PC-3 (cell line): ENCODE measurements at regions not wholly inside any gene's neighbourhood (a gene's known extent, or its start where the extent isn't known, plus 50 kb on each side); places are given as distances from the start of the nearest gene placed in this dataset.

Experiments used
- CTCF ChIP-seq: fragments of 300-600 bp; sonication (generic); conservative IDR thresholded peaks from 2 replicates; pipeline ENCODE4 v1.5.1; 2017; ENCODE audit warnings: antibody characterized with exemption, low read depth, mild to moderate bottlenecking, low read length
- EZH2 ChIP-seq: fragments of 300-600 bp; sonication (generic); IDR thresholded peaks from one replicate; pipeline ENCODE4 v1.6.1; 2017; ENCODE audit warnings: antibody characterized with exemption, mild to moderate bottlenecking, low read length; ENCODE audit not compliant: unreplicated experiment
- EZH2phosphoT487 ChIP-seq: fragments of 300-600 bp; sonication (generic); IDR thresholded peaks from 2 replicates; pipeline ENCODE4 v1.6.1; 2018; ENCODE audit warnings: mild to moderate bottlenecking, antibody characterized with exemption, low read length, borderline replicate concordance

GRCh38 chr12:111274777-111275176, 94.1 kb downstream of the PHETA1 start:
- TF ChIP-seq CTCF: peak; percentile 84
- TF ChIP-seq EZH2: no peak
- no peak for TF ChIP-seq EZH2phosphoT487
